HCT116 (cell line): ENCODE measurements at regions not wholly inside any gene's neighbourhood (a gene's known extent, or its start where the extent isn't known, plus 50 kb on each side); places are given as distances from the start of the nearest gene placed in this dataset.

ENCODE experiments used
- ATAC-seq: fragments of 200-7000 bp; cut with Tn5 transposase; 2 replicates; pipeline ENCODE4 v1.9.1; 2020; ENCODE audit warnings: mild to moderate bottlenecking, moderate library complexity
- BruUV-seq: library from RNA; stranded (reverse); fragments of 400-500 nt; replicated peaks from 2 replicates; lab custom pipeline; 2021; lab: Mats Ljungman, UMichigan
- CTCF ChIA-PET: fragments of 300-600 bp; sonication (Branson Sonifier 250); formaldehyde crosslinking; loops from one replicate; lab custom pipeline; 2021; ENCODE audit warnings: antibody characterized with exemption; lab: Charles Lee
- POLR2A ChIA-PET: fragments of 300-600, 350-600 bp; sonication (Branson Sonifier 250); formaldehyde crosslinking; loops from one replicate; lab custom pipeline; 2021; ENCODE audit warnings: antibody characterized with exemption; lab: Charles Lee
- RAD21 ChIA-PET, 2 experiments: fragments of 300-600 bp; sonication (Branson Sonifier 250); formaldehyde crosslinking; loops; one replicate each; lab custom pipeline; 2023; ENCODE audit warnings: low total read pairs in 2 of 2; ENCODE audit not compliant: uncharacterized antibody in 2 of 2, unreplicated experiment in 2 of 2, low non-redundant PET in 1 of 2; lab: Charles Lee
- DNase-seq: peaks from one replicate; pipeline ENCODE4 v3.0.0-alpha.2; 2010; ENCODE audit warnings: low read depth, low spot score
- H2AFZ ChIP-seq: fragments of 200-600 bp; shearing (Covaris generic), sonication (generic); 2 replicates; pipeline ENCODE4 v1.6.1; 2017; ENCODE audit warnings: low read depth, mixed run types, mixed read lengths, antibody characterized with exemption, low read length; ENCODE audit not compliant: poor library complexity, severe bottlenecking
- H3K27ac ChIP-seq: 2 replicates; pipeline ENCODE4 v1.5.1; 2012; ENCODE audit warnings: low read depth, low read length
- H3K27me3 ChIP-seq: fragments of 200-600 bp; sonication (generic); 2 replicates; pipeline ENCODE4 v1.6.1; 2016; ENCODE audit warnings: mixed run types, low read length, mixed read lengths; ENCODE audit not compliant: insufficient read depth
- H3K36me3 ChIP-seq, 2 experiments: fragments of 200-500 bp in 1 of 2; fragments of 200-600 bp in 1 of 2; sonication (Bioruptor generic) in 1 of 2; sonication (generic) in 1 of 2; 2 replicates each; pipeline versions ENCODE4 v1.5.1 to v1.6.1; 2014 to 2016; ENCODE audit warnings: low read length in 2 of 2, inconsistent platforms in 1 of 2, mixed read lengths in 1 of 2, mixed run types in 1 of 2; ENCODE audit not compliant: insufficient read depth in 2 of 2, control insufficient read depth in 1 of 2
- H3K4me1 ChIP-seq, 2 experiments: fragments of 200-600 bp in 1 of 2; sonication (generic) in 1 of 2; 2 replicates each; pipeline versions ENCODE4 v1.5.1 to v1.6.1; 2012 to 2017; ENCODE audit warnings: low read length in 2 of 2, inconsistent platforms in 1 of 2, mild to moderate bottlenecking in 1 of 2, mixed read lengths in 1 of 2, mixed run types in 1 of 2, moderate library complexity in 1 of 2; ENCODE audit not compliant: insufficient read depth in 2 of 2, control insufficient read depth in 1 of 2
- H3K4me2 ChIP-seq: fragments of 200-600 bp; sonication (generic); 2 replicates; pipeline ENCODE4 v1.6.1; 2017; ENCODE audit warnings: mixed run types, low read length, mixed read lengths
- H3K4me3 ChIP-seq, 2 experiments: fragments of 200-600 bp in 1 of 2; sonication (generic) in 1 of 2; replicated peaks in 1 of 2; 2 replicates each; pipeline ENCODE4 v1.5.1; 2011 to 2016; ENCODE audit warnings: low read length in 2 of 2, control low read depth in 1 of 2, low read depth in 1 of 2, mild to moderate bottlenecking in 1 of 2, mixed read lengths in 1 of 2, mixed run types in 1 of 2
- H3K79me2 ChIP-seq: fragments of 200-600 bp; sonication (generic); 2 replicates; pipeline ENCODE4 v1.6.1; 2017; ENCODE audit warnings: mild to moderate bottlenecking, mixed run types, low read length, moderate library complexity, mixed read lengths; ENCODE audit not compliant: insufficient read depth
- H3K9ac ChIP-seq: fragments of 200-600 bp; sonication (generic); 2 replicates; pipeline ENCODE4 v1.6.1; 2016; ENCODE audit warnings: low read length, mixed read lengths
- H3K9me2 ChIP-seq: fragments of 200-600 bp; sonication (generic), shearing (Covaris generic); 2 replicates; pipeline ENCODE4 v1.6.1; 2017; ENCODE audit warnings: mixed run types, mild to moderate bottlenecking, moderate library complexity; ENCODE audit not compliant: insufficient read depth
- H3K9me3 ChIP-seq, 2 experiments: fragments of 200-500 bp in 1 of 2; fragments of 200-600 bp in 1 of 2; sonication (Bioruptor generic) in 1 of 2; sonication (generic) in 1 of 2; 2 replicates each; pipeline ENCODE4 v1.6.1; 2014 to 2017; ENCODE audit warnings: low read length in 2 of 2, mixed read lengths in 2 of 2, inconsistent platforms in 1 of 2, low read depth in 1 of 2, mild to moderate bottlenecking in 1 of 2, mixed run types in 1 of 2, moderate library complexity in 1 of 2; ENCODE audit not compliant: control insufficient read depth in 1 of 2, insufficient read depth in 1 of 2
- H4K20me1 ChIP-seq: fragments of 200-600 bp; sonication (generic), shearing (Covaris generic); 2 replicates; pipeline ENCODE4 v1.6.1; 2017; ENCODE audit warnings: mixed run types, mild to moderate bottlenecking, moderate library complexity; ENCODE audit not compliant: insufficient read depth
- CBX3 ChIP-seq: IDR thresholded peaks from 2 replicates; pipeline ENCODE4 v1.6.1; 2012; ENCODE audit warnings: low read depth
- CEBPB ChIP-seq: IDR thresholded peaks from 2 replicates; pipeline ENCODE4 v1.6.1; 2012; ENCODE audit warnings: low read depth
- ELF1 ChIP-seq: IDR thresholded peaks from 2 replicates; pipeline ENCODE4 v1.6.1; 2012; ENCODE audit warnings: low read depth, borderline replicate concordance
- EZH2 ChIP-seq: fragments of 200-600 bp; sonication (generic); IDR thresholded peaks from 2 replicates; pipeline ENCODE4 v1.6.1; 2017; ENCODE audit warnings: antibody characterized with exemption, mixed run types
- EZH2phosphoT487 ChIP-seq: fragments of 200-600 bp; IDR thresholded peaks from 2 replicates; pipeline ENCODE4 v1.6.1; 2018; ENCODE audit warnings: antibody characterized with exemption, borderline replicate concordance
- JUND ChIP-seq: IDR thresholded peaks from 2 replicates; pipeline ENCODE4 v1.6.1; 2012
- POLR2A ChIP-seq: IDR thresholded peaks from 2 replicates; pipeline ENCODE4 v1.7.0; 2011; ENCODE audit warnings: borderline replicate concordance; ENCODE audit not compliant: insufficient read depth, insufficient read length; ENCODE audit errors: extremely low read depth
- POLR2AphosphoS5 ChIP-seq: IDR thresholded peaks from 2 replicates; pipeline ENCODE4 v1.6.1; 2011; ENCODE audit warnings: mild to moderate bottlenecking, low read depth, low read length, moderate library complexity
- RAD21 ChIP-seq: IDR thresholded peaks from 2 replicates; pipeline ENCODE4 v1.6.1; 2012; ENCODE audit warnings: low read depth, mild to moderate bottlenecking
- SIN3A ChIP-seq: IDR thresholded peaks from 2 replicates; pipeline ENCODE4 v1.6.1; 2012; ENCODE audit warnings: low read depth
- SP1 ChIP-seq: IDR thresholded peaks from 2 replicates; pipeline ENCODE4 v1.6.1; 2012; ENCODE audit warnings: low read depth
- SRF ChIP-seq: IDR thresholded peaks from 2 replicates; pipeline ENCODE4 v1.6.1; 2012; ENCODE audit warnings: low read depth
- TCF7L2 ChIP-seq: IDR thresholded peaks from 2 replicates; pipeline ENCODE4 v1.7.0; 2011; ENCODE audit warnings: borderline replicate concordance, inconsistent platforms; ENCODE audit not compliant: insufficient read depth, insufficient read length; ENCODE audit errors: extremely low read depth
- YY1 ChIP-seq: IDR thresholded peaks from 2 replicates; pipeline ENCODE4 v1.6.1; 2011; ENCODE audit warnings: low read length, low read depth, moderate library complexity, mild to moderate bottlenecking; ENCODE audit not compliant: insufficient replicate concordance; ENCODE audit errors: extremely low read depth
- ZNF274 ChIP-seq: fragments of 200-500 bp; sonication (Bioruptor generic); IDR thresholded peaks from 2 replicates; pipeline ENCODE4 v1.6.1; 2014; ENCODE audit warnings: mild to moderate bottlenecking, low read depth, low read length, inconsistent platforms
- intact Hi-C: fragments of 100-400 bp; cut with micrococcal nuclease; formaldehyde crosslinking; loops from 2 replicates; pipeline ENCODE4 v1.10.0; 2022
- TF ChIP-seq, protein P1 (sequence below): IDR thresholded peaks from 2 replicates; pipeline ENCODE4 v1.6.1; 2012; ENCODE audit warnings: low read depth
- TF ChIP-seq, protein P2 (sequence below), 3 experiments: fragments of 200-600 bp in 1 of 3; sonication (generic) in 1 of 3; IDR thresholded peaks in 2 of 3; conservative IDR thresholded peaks in 1 of 3; 2 replicates each; pipeline ENCODE4 v1.5.1; 2012 to 2017; ENCODE audit warnings: low read depth in 2 of 3, low read length in 2 of 3, antibody characterized with exemption in 1 of 3, borderline replicate concordance in 1 of 3, control low read depth in 1 of 3, mild to moderate bottlenecking in 1 of 3, mixed read lengths in 1 of 3, mixed run types in 1 of 3, moderate library complexity in 1 of 3; ENCODE audit not compliant: insufficient read depth in 1 of 3
- TF ChIP-seq, protein P3 (sequence below): IDR thresholded peaks from 2 replicates; pipeline ENCODE4 v1.6.1; 2012
- TF ChIP-seq, protein P4 (sequence below): IDR thresholded peaks from 2 replicates; pipeline ENCODE4 v1.6.1; 2012
- TF ChIP-seq, protein P5 (sequence below): IDR thresholded peaks from 2 replicates; pipeline ENCODE4 v1.6.1; 2011; ENCODE audit warnings: mild to moderate bottlenecking, low read length, moderate library complexity; ENCODE audit not compliant: insufficient replicate concordance; ENCODE audit errors: extremely low read depth

DNA sequence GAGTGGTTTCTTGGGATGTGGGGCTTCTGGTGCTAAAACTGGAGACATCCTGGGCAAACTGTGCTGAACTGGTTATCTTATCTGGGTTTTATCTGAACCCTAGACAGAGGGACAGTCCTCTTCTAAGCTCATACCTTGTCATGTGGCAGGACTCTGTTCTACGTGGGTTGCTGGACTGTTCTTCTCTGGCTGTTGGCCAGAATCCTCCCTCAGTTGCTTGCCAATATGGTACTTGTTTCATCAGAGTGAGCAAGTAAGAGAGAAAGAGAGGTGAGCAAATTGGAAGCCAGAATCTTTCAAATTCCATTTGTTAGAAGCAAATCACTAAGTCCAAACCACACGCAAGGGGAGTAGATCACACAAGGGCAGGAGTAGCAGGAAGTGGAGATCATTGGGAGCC is 291.5 kb upstream of the TBL1XR1 start:
- no peaks in the 10 kb centered on the region for H3K9me2 ChIP-seq
- no peak for ATAC-seq
- no peaks in the 10 kb centered on the region for H4K20me1 ChIP-seq
- H3K4me1 ChIP-seq: no peaks in the 10 kb centered on the region
- ChIA-PET CTCF (no interaction called here), POLR2A (no interaction called here), RAD21 (no interaction called here)
- no TSS peak for BruUV-seq
- H3K27ac ChIP-seq: no peak overlapping the region
- intact Hi-C loops: loop anchor here (10.0 kb wide), 1 partner anchor 294 kb away; the partner anchor contains the start of gene TBL1XR1
- no peak for DNase-seq
- no peak overlapping the region for H3K4me2 ChIP-seq
- no peaks in the 10 kb centered on the region for H3K36me3 ChIP-seq
- H3K27me3 ChIP-seq: no peaks in the 10 kb centered on the region
- no peak overlapping the region for H2AFZ ChIP-seq
- no peaks in the 10 kb centered on the region for H3K9me3 ChIP-seq
- H3K4me3 ChIP-seq: no peak overlapping the region
- no peak overlapping the region for H3K9ac ChIP-seq
- no peaks in the 10 kb centered on the region for H3K79me2 ChIP-seq
- no peak for TF ChIP-seq EZH2
- no peak for TF ChIP-seq EZH2phosphoT487
- no peak for TF ChIP-seq JUND
- TF ChIP-seq RAD21: no peak
- TF ChIP-seq, protein P1, sequence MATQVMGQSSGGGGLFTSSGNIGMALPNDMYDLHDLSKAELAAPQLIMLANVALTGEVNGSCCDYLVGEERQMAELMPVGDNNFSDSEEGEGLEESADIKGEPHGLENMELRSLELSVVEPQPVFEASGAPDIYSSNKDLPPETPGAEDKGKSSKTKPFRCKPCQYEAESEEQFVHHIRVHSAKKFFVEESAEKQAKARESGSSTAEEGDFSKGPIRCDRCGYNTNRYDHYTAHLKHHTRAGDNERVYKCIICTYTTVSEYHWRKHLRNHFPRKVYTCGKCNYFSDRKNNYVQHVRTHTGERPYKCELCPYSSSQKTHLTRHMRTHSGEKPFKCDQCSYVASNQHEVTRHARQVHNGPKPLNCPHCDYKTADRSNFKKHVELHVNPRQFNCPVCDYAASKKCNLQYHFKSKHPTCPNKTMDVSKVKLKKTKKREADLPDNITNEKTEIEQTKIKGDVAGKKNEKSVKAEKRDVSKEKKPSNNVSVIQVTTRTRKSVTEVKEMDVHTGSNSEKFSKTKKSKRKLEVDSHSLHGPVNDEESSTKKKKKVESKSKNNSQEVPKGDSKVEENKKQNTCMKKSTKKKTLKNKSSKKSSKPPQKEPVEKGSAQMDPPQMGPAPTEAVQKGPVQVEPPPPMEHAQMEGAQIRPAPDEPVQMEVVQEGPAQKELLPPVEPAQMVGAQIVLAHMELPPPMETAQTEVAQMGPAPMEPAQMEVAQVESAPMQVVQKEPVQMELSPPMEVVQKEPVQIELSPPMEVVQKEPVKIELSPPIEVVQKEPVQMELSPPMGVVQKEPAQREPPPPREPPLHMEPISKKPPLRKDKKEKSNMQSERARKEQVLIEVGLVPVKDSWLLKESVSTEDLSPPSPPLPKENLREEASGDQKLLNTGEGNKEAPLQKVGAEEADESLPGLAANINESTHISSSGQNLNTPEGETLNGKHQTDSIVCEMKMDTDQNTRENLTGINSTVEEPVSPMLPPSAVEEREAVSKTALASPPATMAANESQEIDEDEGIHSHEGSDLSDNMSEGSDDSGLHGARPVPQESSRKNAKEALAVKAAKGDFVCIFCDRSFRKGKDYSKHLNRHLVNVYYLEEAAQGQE: no peak
- no peak for TF ChIP-seq SP1
- TF ChIP-seq POLR2A: no peak
- TF ChIP-seq POLR2AphosphoS5: no peak
- TF ChIP-seq, protein P2, sequence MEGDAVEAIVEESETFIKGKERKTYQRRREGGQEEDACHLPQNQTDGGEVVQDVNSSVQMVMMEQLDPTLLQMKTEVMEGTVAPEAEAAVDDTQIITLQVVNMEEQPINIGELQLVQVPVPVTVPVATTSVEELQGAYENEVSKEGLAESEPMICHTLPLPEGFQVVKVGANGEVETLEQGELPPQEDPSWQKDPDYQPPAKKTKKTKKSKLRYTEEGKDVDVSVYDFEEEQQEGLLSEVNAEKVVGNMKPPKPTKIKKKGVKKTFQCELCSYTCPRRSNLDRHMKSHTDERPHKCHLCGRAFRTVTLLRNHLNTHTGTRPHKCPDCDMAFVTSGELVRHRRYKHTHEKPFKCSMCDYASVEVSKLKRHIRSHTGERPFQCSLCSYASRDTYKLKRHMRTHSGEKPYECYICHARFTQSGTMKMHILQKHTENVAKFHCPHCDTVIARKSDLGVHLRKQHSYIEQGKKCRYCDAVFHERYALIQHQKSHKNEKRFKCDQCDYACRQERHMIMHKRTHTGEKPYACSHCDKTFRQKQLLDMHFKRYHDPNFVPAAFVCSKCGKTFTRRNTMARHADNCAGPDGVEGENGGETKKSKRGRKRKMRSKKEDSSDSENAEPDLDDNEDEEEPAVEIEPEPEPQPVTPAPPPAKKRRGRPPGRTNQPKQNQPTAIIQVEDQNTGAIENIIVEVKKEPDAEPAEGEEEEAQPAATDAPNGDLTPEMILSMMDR (IDR thresholded peaks at IDR 0.05 in 2 of 3, conservative IDR thresholded peaks at IDR 0.05 in 1 of 3; ENCODE audit: borderline replicate concordance in 1 of 3, insufficient read depth in 1 of 3, low read depth in 2 of 3, low read length in 2 of 3): no peak
- TF ChIP-seq, protein P3, sequence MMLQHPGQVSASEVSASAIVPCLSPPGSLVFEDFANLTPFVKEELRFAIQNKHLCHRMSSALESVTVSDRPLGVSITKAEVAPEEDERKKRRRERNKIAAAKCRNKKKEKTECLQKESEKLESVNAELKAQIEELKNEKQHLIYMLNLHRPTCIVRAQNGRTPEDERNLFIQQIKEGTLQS: no peak
- TF ChIP-seq ELF1: no peak
- TF ChIP-seq YY1: no peak
- TF ChIP-seq SRF: no peak
- TF ChIP-seq TCF7L2: no peak
- TF ChIP-seq, protein P4, sequence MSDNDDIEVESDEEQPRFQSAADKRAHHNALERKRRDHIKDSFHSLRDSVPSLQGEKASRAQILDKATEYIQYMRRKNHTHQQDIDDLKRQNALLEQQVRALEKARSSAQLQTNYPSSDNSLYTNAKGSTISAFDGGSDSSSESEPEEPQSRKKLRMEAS: no peak
- TF ChIP-seq, protein P5, sequence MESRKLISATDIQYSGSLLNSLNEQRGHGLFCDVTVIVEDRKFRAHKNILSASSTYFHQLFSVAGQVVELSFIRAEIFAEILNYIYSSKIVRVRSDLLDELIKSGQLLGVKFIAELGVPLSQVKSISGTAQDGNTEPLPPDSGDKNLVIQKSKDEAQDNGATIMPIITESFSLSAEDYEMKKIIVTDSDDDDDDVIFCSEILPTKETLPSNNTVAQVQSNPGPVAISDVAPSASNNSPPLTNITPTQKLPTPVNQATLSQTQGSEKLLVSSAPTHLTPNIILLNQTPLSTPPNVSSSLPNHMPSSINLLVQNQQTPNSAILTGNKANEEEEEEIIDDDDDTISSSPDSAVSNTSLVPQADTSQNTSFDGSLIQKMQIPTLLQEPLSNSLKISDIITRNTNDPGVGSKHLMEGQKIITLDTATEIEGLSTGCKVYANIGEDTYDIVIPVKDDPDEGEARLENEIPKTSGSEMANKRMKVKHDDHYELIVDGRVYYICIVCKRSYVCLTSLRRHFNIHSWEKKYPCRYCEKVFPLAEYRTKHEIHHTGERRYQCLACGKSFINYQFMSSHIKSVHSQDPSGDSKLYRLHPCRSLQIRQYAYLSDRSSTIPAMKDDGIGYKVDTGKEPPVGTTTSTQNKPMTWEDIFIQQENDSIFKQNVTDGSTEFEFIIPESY: no peak
- TF ChIP-seq SIN3A: no peak
- no peak for TF ChIP-seq ZNF274
- no peak for TF ChIP-seq CBX3
- TF ChIP-seq CEBPB: no peak
